Esophagus muscularis mucosa (tissue), 4 donors: ENCODE measurements at regions not wholly inside any gene's neighbourhood (a gene's known extent, or its start where the extent isn't known, plus 50 kb on each side); places are given as distances from the start of the nearest gene placed in this dataset.

Source experiments
- DNase-seq: peaks from one replicate; pipeline ENCODE4 v3.0.0-alpha.2; 2017; ENCODE audit errors: extremely low spot score
- H3K27ac ChIP-seq, 4 donors: fragments of 200-600 bp; sonication (generic); replicated peaks in 1 of 4; 1 replicate in 3 of 4; 2 replicates in 1 of 4; pipeline ENCODE4 v1.5.1; 2016 to 2019; ENCODE audit warnings: mild to moderate bottlenecking in 1 of 4
- H3K27me3 ChIP-seq, 4 donors: fragments of 200-600 bp; sonication (generic); one replicate each; pipeline versions ENCODE4 v1.5.1 to v1.6.0; 2016 to 2019
- H3K36me3 ChIP-seq, 4 donors: fragments of 200-600 bp; sonication (generic); one replicate each; pipeline ENCODE4 v1.5.1; 2016 to 2019
- H3K4me1 ChIP-seq, 4 donors: fragments of 200-600 bp; sonication (generic); one replicate each; pipeline ENCODE4 v1.5.1; 2016 to 2019
- H3K4me3 ChIP-seq, 4 donors: fragments of 200-600 bp; sonication (generic); 1 replicate in 2 of 4; 2 replicates in 2 of 4; pipeline ENCODE4 v1.5.1; 2016 to 2019; ENCODE audit warnings: mild to moderate bottlenecking in 4 of 4, moderate library complexity in 1 of 4
- H3K9me3 ChIP-seq, 4 donors: fragments of 200-600 bp; sonication (generic); 1 replicate in 3 of 4; 2 replicates in 1 of 4; pipeline ENCODE4 v1.5.1; 2016 to 2019
- EP300 ChIP-seq: sonication (generic); formaldehyde crosslinking; IDR thresholded peaks from one replicate; pipeline ENCODE4 v1.6.1; 2017; ENCODE audit warnings: antibody characterized with exemption
- POLR2A ChIP-seq: fragments of 450-650 bp; IDR thresholded peaks from one replicate; pipeline ENCODE4 v1.6.1; 2017; ENCODE audit warnings: antibody characterized with exemption, moderate library complexity, mild to moderate bottlenecking, low read depth
- POLR2AphosphoS5 ChIP-seq, 2 donors: sonication (generic); formaldehyde crosslinking; IDR thresholded peaks; one replicate each; pipeline ENCODE4 v1.6.1; 2017; ENCODE audit warnings: antibody characterized with exemption in 2 of 2
- WGBS: methylation state at CpG from one replicate; pipeline ENCODE4 v1.1.5; 2018; 5-methylcytosine and 5-hydroxymethylcytosine counted together
- intact Hi-C: fragments of 100-400 bp; cut with DNase I; formaldehyde crosslinking; loops from one replicate; pipeline ENCODE4 v1.15.1; 2023
- TF ChIP-seq, protein P1 (sequence below), 3 experiments: fragments of 200-600 bp in 2 of 3; fragments of 450-650 bp in 1 of 3; sonication (generic) in 2 of 3; IDR thresholded peaks; one replicate each; pipeline ENCODE4 v1.5.1; 2017 to 2019; ENCODE audit warnings: antibody characterized with exemption in 3 of 3, mild to moderate bottlenecking in 2 of 3, moderate library complexity in 1 of 3

GRCh38 chr2:211085056-211085680 is 528.8 kb downstream of the CPS1 start:
- H3K4me1 ChIP-seq = no peaks in the 10 kb centered on the region
- TF ChIP-seq, protein P1, sequence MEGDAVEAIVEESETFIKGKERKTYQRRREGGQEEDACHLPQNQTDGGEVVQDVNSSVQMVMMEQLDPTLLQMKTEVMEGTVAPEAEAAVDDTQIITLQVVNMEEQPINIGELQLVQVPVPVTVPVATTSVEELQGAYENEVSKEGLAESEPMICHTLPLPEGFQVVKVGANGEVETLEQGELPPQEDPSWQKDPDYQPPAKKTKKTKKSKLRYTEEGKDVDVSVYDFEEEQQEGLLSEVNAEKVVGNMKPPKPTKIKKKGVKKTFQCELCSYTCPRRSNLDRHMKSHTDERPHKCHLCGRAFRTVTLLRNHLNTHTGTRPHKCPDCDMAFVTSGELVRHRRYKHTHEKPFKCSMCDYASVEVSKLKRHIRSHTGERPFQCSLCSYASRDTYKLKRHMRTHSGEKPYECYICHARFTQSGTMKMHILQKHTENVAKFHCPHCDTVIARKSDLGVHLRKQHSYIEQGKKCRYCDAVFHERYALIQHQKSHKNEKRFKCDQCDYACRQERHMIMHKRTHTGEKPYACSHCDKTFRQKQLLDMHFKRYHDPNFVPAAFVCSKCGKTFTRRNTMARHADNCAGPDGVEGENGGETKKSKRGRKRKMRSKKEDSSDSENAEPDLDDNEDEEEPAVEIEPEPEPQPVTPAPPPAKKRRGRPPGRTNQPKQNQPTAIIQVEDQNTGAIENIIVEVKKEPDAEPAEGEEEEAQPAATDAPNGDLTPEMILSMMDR (IDR thresholded peaks at IDR 0.05) = peak in 2 of 3 experiments; percentile 30 to 50
- TF ChIP-seq EP300 (no peak), POLR2AphosphoS5 (IDR thresholded peaks at IDR 0.05) (no peak), POLR2A (no peak)
- H3K27me3 ChIP-seq = no peaks in the 10 kb centered on the region
- H3K27ac ChIP-seq = no peak overlapping the region
- intact Hi-C loops = no loop called here
- no peak for DNase-seq
- H3K4me3 ChIP-seq = no peak overlapping the region
- no peaks in the 10 kb centered on the region for H3K9me3 ChIP-seq
- H3K36me3 ChIP-seq = no peaks in the 10 kb centered on the region
- 24% methylated on average over 5 of the region's 5 CpGs for WGBS

DNA sequence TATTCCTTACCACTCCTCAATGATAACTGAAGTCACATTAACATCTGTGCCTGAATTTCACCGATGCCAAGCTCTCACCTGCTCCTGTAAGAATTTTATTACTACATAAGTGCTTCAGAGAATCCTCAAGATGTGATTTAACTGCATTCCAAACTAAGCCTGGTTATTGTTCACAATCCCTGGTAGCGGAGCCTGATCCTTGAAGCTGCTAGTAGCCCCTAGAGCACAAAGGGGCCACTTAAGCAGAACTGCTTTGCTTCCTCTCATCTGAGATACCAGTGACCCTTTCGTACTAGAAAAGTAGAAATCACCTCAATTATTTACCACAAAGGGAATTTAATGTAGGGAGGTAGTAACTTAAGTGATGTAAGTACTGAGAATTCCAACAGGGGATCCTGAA is 529.6 kb downstream of the CPS1 start:
- intact Hi-C loops = no loop called here

DNA sequence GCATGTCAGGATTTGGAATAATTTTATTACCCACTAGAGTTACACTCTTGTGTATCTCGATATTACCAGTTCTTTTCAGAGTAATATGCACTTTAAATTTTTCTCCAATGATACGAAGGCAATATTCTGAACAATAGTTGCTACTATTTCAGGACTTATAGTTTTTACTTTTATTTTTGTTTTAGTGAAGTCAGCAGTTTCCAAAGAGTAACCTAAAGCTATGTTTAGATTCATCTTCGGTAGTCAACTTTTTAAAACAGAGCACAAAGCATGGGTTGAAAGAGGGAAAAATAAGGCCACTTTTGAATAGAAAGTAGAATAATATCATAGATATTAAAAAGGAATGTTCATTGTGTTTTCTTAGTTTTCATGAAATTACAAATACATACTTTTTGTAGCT is 532.7 kb downstream of the CPS1 start:
- intact Hi-C loops = no loop called here
- H3K9me3 ChIP-seq = no peaks in the 10 kb centered on the region
- H3K27me3 ChIP-seq = no peaks in the 10 kb centered on the region
- no peak overlapping the region for H3K4me3 ChIP-seq
- DNase-seq = no peak
- TF ChIP-seq, protein P1 (IDR thresholded peaks at IDR 0.05) = no peak
- no peak for TF ChIP-seq POLR2A
- H3K4me1 ChIP-seq = no peaks in the 10 kb centered on the region
- H3K27ac ChIP-seq = no peak overlapping the region
- no peaks in the 10 kb centered on the region for H3K36me3 ChIP-seq
- 76% methylated on average over 3 of the region's 3 CpGs for WGBS

More for the DNA sequence above, 529.6 kb downstream of the CPS1 start:
- H3K27me3 ChIP-seq = no peaks in the 10 kb centered on the region
- no peaks in the 10 kb centered on the region for H3K9me3 ChIP-seq
- 84% methylated on average over 3 of the region's 3 CpGs for WGBS
- TF ChIP-seq, protein P1 (IDR thresholded peaks at IDR 0.05) = no peak
- TF ChIP-seq POLR2A (no peak), POLR2AphosphoS5 (IDR thresholded peaks at IDR 0.05) (no peak), EP300 (no peak)
- H3K27ac ChIP-seq = no peak overlapping the region
- no peak for DNase-seq
- no peak overlapping the region for H3K4me3 ChIP-seq
- no peaks in the 10 kb centered on the region for H3K36me3 ChIP-seq
- no peaks in the 10 kb centered on the region for H3K4me1 ChIP-seq

DNA sequence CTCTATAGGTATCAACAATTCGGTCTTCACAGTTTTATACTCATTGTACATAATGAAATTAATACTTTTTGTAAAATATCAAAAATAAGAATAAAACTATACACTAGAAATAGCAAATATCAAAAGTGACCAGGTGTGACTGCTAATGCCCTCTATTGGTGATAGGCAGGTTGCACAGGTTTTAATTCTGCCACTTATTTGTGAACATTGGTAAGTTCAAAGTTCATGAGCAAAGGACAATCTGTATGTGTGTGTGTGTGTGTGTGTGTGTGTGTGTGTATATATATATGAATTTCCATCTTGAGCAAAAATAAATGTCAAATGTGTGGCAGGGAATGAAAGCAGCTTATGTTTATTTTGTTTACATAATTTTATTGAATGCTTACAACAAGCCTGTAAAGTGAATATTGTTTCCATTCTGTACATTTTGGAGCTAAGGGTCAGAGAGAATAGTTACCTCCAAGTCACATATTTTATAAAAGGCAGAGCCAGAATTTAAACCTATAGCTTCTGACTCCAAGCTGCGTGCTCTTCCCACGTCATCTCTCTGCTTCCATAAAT is 537.4 kb downstream of the CPS1 start:
- H3K4me3 ChIP-seq = no peak overlapping the region
- H3K4me1 ChIP-seq = no peaks in the 10 kb centered on the region
- H3K36me3 ChIP-seq = no peaks in the 10 kb centered on the region

More for the DNA sequence above, 537.4 kb downstream of the CPS1 start:
- DNase-seq = no peak
- WGBS = 87% methylated on average over 3 of the region's 3 CpGs
- intact Hi-C loops = no loop called here
- Histone ChIP-seq H3K27ac (no peak overlapping the region), H3K27me3 (no peaks in the 10 kb centered on the region), H3K9me3 (no peaks in the 10 kb centered on the region)
- TF ChIP-seq POLR2A = no peak
- TF ChIP-seq, protein P1 (IDR thresholded peaks at IDR 0.05) = no peak
